ENCODE measurements at regions not wholly inside any gene's neighbourhood (a gene's known extent, or its start where the extent isn't known, plus 50 kb on each side); places are given as distances from the start of the nearest gene placed in this dataset.

- no peak for TF ChIP-seq CTCF (conservative IDR thresholded peaks at IDR 0.05; ENCODE audit: low read depth, low read length)
- no peak for DNase-seq (ENCODE audit: low read depth)
- no peak overlapping the region for H3K4me3 ChIP-seq (ENCODE audit: low read depth, low read length)
These were observed 190.8 kb upstream of the ADRA1B start for GRCh38 chr5:159725475-159725874.

DNA sequence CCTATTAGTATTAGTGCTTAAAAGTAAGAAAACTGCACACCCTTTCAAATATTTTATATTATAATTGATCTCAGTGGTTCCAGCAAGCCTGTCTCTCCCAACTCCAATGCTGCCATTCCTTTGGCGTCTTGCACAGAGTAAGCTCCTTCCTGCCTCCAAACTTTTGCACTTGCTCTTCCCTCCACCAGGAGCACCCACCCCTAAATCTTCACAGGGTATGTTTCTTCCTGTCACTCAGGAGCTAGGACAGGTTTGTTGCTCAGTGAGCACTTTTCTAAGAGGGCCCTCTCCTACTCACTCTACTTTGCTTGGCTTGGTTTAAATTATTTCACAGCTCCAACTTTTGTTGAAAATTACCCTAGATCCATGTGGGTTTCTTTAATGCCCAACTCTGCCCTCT lies 189.1 kb upstream of the ADRA1B start:
- TF ChIP-seq CTCF (conservative IDR thresholded peaks at IDR 0.05; ENCODE audit: low read depth, low read length), result no peak
- H3K4me3 ChIP-seq (ENCODE audit: low read depth, low read length), result no peak overlapping the region
- DNase-seq (ENCODE audit: low read depth), result no peak

GRCh38 chr5:159730285-159730684 lies 186.0 kb upstream of the ADRA1B start:
- no peak for DNase-seq (ENCODE audit: low read depth)
- H3K4me3 ChIP-seq (ENCODE audit: low read depth, low read length), result no peak overlapping the region
- no peak for TF ChIP-seq CTCF (conservative IDR thresholded peaks at IDR 0.05; ENCODE audit: low read depth, low read length)

DNA sequence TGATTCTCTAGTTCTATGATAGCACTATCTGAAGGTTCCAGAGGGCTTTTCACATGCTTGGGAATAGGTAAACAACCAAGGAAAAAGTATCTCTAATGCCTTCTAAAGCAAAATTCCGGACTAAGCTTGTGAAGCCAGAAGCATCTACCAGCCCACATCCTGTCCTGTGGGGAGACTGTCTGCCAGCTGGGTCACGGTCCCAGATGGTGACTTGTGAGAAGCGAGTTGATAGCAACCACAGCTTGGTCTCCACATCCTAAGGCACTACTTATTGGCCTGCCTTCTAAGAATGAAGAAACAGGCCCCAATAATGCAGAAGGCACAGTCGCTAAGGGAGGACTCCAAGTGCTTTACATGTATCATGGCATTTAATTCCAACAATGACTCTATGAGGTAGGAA lies 184.1 kb upstream of the ADRA1B start:
- no peak overlapping the region for H3K4me3 ChIP-seq (ENCODE audit: low read depth, low read length)
- TF ChIP-seq CTCF (conservative IDR thresholded peaks at IDR 0.05; ENCODE audit: low read depth, low read length), result no peak
- DNase-seq (ENCODE audit: low read depth), result no peak

DNA sequence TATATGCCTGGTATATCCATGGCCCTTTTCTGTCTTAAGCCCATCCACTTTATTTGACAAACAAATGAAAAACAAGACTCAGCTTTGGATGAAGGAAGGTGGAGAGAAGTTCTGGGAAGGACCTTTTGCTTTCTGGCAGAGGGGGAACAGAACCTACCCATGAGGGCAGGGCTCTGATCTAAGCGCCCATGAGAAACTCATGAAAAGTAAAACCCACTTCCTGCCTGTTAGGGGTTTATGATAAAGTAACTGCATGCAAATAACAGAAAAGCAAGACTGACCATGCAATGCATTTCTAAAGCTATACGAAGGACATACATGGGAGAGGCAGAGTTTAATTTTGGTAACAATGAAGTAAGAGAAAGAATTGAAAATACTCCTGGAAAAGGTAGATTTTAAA lies 181.9 kb upstream of the ADRA1B start:
- no peak for TF ChIP-seq CTCF (conservative IDR thresholded peaks at IDR 0.05; ENCODE audit: low read depth, low read length)
- no peak for DNase-seq (ENCODE audit: low read depth)
- H3K4me3 ChIP-seq (ENCODE audit: low read depth, low read length), result no peak overlapping the region

DNA sequence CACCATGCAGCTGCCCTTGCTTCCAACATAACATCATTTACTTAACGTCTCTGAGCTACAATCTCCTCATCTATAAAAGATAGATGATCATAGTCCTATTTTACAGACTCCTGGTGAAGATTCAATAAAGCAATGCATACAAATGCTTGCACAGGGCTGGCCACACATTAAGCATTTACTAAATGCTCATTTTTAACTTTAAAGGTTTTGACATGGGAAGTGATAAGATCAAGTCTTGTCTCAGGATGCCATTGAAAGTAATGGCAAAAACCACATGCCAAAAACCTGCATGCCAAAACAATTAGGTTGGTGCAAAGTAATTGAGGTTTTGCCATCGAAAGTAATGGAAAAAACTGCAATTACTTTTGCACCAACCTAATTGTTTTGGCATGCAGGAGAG lies 181.2 kb upstream of the ADRA1B start:
- DNase-seq (ENCODE audit: low read depth), result no peak
- no peak for TF ChIP-seq CTCF (conservative IDR thresholded peaks at IDR 0.05; ENCODE audit: low read depth, low read length)
- H3K4me3 ChIP-seq (ENCODE audit: low read depth, low read length), result no peak overlapping the region

DNA sequence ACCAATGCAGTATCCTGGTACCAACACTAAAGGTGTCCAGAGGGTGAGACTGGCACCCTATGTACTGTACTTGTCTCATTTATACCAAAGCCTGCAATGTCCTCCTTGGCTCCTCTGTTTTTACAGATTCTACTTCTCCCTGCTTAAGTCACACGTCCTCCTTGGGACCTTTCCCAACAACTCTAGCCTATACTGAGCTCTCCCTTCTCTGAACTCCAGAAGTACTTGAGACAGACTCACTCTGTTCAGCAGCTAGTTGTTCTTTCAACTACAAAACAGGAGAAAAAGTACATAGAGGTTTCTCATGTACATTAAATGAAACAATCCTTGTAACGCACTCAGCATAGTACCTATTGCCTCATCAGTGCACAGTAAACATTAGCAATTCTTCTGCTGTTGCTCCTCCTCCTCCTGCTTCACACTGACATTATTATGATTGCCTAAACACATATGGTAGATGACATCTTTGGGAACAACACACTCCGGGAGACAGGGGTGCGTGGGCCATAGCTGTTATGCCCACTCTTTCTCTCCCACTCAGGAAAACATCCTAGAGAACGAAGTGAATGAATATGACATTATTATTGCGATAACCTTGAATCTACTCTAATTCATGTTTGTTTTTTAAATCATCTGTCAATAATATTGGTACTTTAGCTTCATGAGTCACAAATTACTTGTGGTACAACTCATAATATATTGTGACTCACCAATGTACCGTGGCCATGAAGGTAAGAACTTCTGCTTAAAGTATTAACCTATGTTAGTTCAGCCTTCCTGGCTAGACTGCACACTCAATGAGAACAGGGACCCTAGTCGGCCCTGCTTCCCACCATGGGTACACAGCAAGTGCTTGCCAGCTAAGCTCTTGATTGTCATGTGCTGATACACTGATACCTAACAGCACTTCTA lies 180.3 kb upstream of the ADRA1B start:
- no peak overlapping the region for H3K4me3 ChIP-seq (ENCODE audit: low read depth, low read length)
- DNase-seq (ENCODE audit: low read depth), result no peak
- no peak for TF ChIP-seq CTCF (conservative IDR thresholded peaks at IDR 0.05; ENCODE audit: low read depth, low read length)
